ENCODE measurements at regions not wholly inside any gene's neighbourhood (a gene's known extent, or its start where the extent isn't known, plus 50 kb on each side); places are given as distances from the start of the nearest gene placed in this dataset.
A peak's percentile ranks its signal among the peaks of the same experiment; 100 is the strongest.

GRCh38 chr7:67773081-67773480 lies 776.4 kb downstream of the TYW1 start:
- DNase-seq: no peak

- DNase-seq: no peak
Measured at GRCh38 chr7:67777119-67777518, 780.5 kb downstream of the TYW1 start.

GRCh38 chr7:67781841-67782240 lies 785.2 kb downstream of the TYW1 start:
- no peak for DNase-seq

- DNase-seq: no peak
Measured at GRCh38 chr7:67786021-67786420, 789.4 kb downstream of the TYW1 start.

- no peak for DNase-seq
Measured at GRCh38 chr7:67788669-67789068, 792.0 kb downstream of the TYW1 start.

- DNase-seq: no peak
Measured at GRCh38 chr7:67791918-67792317, 795.3 kb downstream of the TYW1 start.

GRCh38 chr7:67794544-67794943 lies 797.9 kb downstream of the TYW1 start:
- no peak for DNase-seq

- DNase-seq: no peak
Measured at GRCh38 chr7:67803789-67804188, 807.2 kb downstream of the TYW1 start.

- DNase-seq: no peak
Measured at GRCh38 chr7:67805921-67806471, 809.4 kb downstream of the TYW1 start.

- DNase-seq: no peak
Measured at GRCh38 chr7:67807826-67808225, 811.2 kb downstream of the TYW1 start.

GRCh38 chr7:67809586-67809985 lies 813.0 kb downstream of the TYW1 start:
- no peak for DNase-seq

GRCh38 chr7:67813621-67814292 lies 817.1 kb downstream of the TYW1 start:
- DNase-seq: no peak

- no peak for DNase-seq
Measured at GRCh38 chr7:67817481-67817880, 820.8 kb downstream of the TYW1 start.

GRCh38 chr7:67821116-67821515 lies 824.5 kb downstream of the TYW1 start:
- no peak for DNase-seq

- DNase-seq: peak; percentile 4
Measured at GRCh38 chr7:67823345-67823744, 826.7 kb downstream of the TYW1 start.

- no peak for DNase-seq
Measured at GRCh38 chr7:67825356-67825755, 828.7 kb downstream of the TYW1 start.

GRCh38 chr7:67841896-67842295 lies 845.3 kb downstream of the TYW1 start:
- no peak for DNase-seq

GRCh38 chr7:67842571-67842970 lies 845.9 kb downstream of the TYW1 start:
- DNase-seq: no peak

GRCh38 chr7:67843001-67843565 lies 846.5 kb downstream of the TYW1 start:
- DNase-seq: no peak

- no peak for DNase-seq
Measured at GRCh38 chr7:67843615-67844014, 847.0 kb downstream of the TYW1 start.

GRCh38 chr7:67847092-67847787 lies 850.6 kb downstream of the TYW1 start:
- no peak for DNase-seq

GRCh38 chr7:67854221-67855178 lies 857.9 kb downstream of the TYW1 start:
- no peak for DNase-seq

- no peak for DNase-seq
Measured at GRCh38 chr7:67855322-67855721, 858.7 kb downstream of the TYW1 start.

All from NCI-H1048 (cell line).